Stimulated activated CD4-positive, alpha-beta T cell treated with anti-CD3 and anti-CD28 coated beads, Interleukin-12 subunit alpha, Interleukin-12 subunit beta, amount 100 ng/mL, for 48 hours (primary cell): ENCODE measurements at regions not wholly inside any gene's neighbourhood (a gene's known extent, or its start where the extent isn't known, plus 50 kb on each side); places are given as distances from the start of the nearest gene placed in this dataset.
"Not testable (repeated sequence)": the region's sequence is repeated elsewhere in the genome, so short reads cannot be mapped to it uniquely, and the experiment has no call there.

Experiments
- DNase-seq, 3 donors: peaks; one replicate each; pipeline ENCODE4 v3.0.0-alpha.2; 2020; ENCODE audit warnings: low read depth in 2 of 3, low spot score in 1 of 3

DNA sequence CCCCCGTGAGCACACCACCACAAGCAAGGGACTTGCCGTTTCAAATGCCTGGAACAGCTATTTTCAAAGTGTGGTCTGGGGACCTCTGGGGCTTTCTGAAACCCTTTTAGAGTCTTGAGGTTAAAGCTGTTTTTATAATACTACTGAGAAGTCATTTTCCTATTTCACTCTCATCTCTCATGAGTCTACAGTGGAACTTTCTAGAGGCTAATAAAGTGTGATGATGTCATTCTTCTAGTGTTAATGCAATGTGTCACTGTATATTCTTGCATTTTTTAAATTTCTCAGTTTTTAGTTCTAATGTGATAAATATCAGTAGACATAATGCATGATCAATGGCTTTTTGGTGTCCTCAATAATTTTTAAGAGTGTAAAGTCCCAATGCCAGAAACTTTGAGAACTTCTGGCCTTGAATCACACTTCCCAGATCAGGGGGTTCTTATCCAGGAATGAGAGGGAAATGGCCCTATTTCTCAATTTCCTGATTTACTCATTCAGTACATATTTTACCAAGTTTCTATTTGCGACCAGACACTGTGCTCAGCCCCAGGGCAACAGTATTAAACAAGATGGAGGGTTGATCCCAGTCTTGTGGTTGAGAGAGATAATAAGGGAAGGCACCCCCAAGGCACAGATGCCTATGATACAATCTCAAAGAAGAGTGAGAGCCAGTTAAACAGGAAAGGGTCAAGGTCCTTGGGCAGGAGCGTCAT lies 444.0 kb downstream of the HS3ST3B1 start:
- DNase-seq = no peak

DNA sequence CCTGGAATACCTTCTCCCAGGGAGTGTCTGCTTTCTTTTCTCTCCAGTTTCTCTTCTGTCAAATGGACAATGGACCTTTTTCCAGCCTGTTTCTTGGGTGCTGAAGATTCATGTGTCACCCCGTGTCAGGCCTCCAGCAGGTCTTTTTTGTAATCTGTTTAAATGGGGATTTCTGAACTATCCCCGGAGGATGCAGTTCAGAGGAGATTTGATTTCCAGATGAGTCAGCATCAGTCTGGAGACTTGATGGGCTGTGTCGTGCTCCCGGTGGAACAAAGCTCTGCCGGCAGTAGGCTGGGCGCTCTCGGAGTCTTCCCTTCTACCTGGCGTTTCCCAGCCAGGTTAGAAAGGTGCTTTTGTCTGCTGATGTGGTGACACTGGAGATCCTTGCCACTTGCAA lies 440.6 kb downstream of the HS3ST3B1 start:
- no peak for DNase-seq

DNA sequence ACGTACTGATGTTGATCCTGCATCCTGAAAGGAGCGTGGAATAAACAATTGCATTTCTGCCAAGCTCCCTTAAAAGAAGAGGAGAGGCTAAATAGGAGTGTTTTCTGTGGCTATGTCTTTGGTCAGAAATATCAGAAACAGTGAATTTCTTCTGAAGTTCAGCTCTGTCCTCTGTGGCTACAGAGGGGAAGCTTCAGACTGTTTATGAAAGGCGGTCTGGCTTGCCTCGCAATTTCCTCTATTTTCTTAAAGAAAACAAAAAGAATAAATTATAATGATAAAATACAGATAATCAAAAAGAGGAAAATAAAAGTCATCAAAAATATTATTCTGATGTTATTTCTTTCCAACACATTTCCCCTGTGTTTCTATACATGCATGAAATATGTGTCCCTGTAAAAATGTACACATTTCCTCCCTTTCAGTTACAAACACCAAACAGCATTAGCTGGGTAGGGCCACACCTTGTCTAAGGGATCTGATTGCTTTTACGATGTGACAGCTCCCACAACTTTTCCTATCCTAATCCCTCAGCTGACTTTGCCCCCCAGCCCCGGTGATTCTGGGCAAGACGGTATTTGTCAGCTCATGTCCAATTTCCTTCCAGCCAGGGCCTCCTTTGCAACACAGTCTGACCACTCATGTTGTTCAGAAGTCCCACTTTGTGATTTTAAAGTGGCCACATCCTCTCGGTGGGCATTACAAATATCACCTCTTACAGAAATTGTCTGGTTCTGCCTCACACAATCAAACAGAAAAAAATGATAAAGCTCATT lies 439.0 kb downstream of the HS3ST3B1 start:
- DNase-seq = no peak

DNA sequence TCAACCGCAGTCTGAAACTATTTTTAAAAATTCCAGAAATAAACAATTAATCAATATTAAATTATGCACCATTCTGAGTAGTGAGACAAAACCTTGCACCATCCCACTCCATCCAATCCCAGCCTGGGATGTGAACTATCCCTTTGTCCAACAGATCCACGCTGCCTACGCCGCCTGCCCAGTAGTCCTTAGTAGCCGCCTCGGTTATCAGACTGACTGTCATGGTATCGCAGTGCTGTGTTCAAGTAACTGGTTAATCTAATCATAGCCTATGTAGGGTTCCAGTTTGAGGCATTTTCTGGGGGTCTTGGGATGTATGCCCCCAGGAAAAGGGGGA lies 437.7 kb downstream of the HS3ST3B1 start:
- DNase-seq = no peak

DNA sequence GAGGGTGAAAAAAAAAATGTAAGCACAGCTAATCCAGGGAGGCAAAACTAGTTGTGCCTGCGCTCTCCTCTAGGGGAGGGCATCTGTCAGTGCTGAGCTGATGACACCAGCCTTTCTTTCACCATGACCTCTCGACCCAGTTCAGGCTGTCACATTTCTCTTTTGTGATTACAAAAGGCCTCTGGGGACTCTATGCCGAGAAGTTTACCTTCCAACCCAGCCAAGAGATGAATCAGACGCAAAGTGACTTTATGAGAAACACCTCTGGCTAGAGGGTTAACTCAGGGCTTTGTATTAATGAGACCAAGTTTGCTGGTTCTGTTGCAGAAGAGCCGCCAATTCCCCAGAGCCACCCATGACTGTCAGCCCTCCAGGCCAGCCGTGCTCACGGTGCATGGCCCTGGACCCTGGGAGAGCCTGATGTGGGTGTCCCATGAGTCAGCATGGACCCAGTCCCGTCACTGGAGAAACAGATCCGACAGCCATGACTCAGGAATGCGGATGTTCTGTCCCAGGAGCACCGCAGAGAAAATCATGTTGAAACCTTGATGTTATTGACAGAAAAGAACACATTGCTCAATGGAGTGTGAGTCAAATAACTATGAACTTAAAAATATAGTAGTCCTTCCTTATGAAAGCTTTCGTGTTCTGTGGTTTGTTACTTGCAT lies 437.2 kb downstream of the HS3ST3B1 start:
- DNase-seq = no peak

DNA sequence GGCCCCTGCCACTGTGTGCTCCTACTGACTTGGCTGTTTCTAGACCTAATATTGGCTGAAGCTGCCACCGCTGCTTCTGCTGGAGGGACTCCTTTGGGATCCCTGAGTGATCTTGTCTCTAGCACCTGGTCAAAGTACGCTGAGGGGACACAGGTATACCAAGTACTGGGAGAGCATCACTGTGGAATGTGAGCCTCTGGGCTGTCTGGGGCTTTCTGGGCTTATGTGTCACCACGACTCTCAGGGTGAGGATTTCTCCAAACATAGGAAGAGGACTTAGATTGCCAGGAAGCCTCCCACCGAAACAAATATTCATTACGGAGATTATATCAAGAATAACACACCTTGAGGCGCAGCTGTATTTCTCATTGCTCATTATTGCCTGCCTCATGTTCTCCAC lies 435.8 kb downstream of the HS3ST3B1 start:
- no peak for DNase-seq

DNA sequence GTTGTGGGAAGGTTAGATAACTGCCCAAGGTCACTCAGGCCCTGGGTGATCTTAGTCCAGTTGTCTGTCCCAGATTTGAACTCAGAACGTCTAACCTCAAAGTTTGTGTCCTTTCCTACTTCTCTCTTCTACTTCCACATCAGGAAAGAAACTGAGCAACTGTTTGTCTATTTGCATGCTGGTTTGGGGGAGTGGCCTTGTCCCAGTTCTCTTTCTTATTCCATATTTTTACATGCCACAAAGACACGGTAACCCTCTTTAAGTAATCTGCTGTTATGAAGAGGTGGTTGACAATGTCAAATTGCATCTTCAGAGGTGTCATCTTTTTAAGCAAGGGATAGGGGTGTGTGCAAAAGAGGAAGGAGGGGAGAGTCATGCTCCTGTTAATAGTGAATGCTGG lies 432.5 kb downstream of the HS3ST3B1 start:
- no peak for DNase-seq

DNA sequence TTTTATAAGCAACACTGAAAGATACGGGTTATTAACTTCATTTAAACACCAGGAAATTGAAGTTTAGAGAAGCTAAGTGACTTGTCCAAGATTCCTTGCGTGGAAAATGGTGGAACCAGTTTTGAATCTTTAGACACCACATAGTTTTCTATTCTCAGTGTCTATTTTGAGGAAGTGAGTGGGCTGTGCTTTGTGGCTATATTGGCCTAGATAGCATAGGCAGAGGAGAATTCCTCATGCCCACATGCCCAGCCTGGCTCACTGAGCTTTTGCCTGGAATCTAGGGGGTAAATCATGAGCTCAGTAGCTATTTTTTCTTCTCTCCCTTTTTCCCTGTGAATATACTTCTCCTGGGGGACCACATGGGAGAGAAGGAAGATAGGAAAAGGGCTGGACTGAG lies 431.3 kb downstream of the HS3ST3B1 start:
- no peak for DNase-seq

DNA sequence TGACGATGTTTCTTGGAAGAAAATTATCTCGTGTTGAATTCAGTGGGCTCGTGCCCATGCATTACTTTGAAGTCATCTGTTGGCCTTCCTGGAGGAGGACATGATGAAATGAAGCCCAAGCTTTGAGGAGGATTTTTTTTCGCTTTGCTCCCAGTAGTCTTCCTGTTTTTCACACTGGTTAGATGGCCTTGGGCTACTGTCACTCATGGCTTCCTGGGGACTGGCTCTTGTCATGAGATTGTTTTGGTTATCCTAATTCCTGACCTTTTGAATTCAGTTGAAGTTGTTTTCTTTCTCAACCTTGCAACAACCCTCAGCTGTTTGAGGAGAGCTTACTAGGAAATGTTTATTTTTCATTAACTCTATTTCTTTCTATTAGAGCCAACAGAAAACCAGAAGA lies 430.7 kb downstream of the HS3ST3B1 start:
- DNase-seq = no peak

DNA sequence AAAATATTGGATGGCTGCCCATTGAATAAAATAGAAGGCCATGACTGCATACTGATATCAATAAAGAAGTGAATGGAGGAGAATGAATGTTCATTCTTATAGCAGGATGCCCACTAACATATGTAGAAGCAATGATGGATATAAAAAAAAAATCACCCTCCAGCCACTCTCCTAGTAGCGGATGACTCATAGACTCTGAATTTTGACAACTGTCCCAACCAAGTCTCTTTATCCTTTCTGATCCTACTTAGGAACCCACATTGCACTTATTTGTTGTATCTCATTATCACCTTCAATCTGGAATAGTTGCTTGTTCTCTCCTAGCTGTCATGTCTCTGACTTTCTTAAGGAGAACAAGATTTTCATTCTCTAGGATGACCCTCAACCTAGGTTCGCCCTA lies 429.9 kb downstream of the HS3ST3B1 start:
- no peak for DNase-seq

DNA sequence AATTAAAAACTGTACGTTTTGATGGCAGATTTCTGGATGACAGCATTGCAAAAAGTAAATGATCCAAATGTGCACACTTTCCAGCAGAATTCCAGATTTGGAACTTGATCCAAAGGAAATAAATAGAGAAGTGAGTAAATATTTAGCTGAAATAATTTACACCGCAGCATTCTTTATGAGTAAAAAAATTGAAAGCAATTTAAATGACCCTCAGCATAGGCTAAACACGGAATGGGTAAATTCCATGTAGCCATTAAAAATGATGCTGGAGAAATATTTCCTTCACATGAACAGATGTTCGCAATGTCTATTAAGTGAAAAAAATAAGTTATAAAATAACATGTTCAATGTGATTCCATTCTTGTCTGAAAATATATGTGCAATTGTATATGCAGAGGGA lies 424.8 kb downstream of the HS3ST3B1 start:
- DNase-seq = no peak

DNA sequence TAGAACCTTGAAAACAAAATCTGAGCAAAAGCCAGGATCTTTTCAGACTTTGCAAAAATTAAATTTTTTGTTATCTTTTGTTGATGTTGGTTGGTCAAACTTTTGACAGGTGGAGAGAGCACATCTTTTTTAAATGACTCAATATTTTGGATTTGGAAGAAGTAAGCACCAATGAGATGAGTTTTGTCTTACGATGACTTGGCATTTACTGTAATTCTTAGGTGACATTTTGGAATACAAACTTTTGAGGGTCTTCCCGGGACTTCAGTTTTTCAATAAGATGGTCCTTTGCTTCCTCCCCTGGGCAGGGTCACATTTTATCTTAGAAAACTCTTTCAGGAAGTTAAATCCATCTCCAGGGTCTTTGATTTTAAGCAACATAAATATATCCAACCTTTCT lies 423.9 kb downstream of the HS3ST3B1 start:
- no peak for DNase-seq

DNA sequence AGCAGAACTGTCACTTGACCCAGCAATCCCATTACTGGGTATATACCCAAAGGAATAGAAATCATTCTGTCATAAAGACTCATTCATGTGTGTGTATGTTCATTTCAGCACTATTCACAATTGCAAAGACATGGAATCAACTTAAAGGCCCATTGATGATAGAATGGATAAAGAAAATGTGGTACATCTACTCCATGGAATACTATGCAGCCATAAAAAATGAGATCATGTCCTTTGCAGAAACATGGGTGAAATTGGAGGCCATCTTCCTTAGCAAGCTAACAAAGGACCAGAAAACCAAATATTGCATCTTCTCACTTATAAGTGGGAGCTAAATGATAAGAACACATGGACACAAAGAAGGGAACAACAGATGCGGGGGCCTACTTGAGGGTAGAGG lies 422.5 kb downstream of the HS3ST3B1 start:
- not testable (repeated sequence) for DNase-seq

DNA sequence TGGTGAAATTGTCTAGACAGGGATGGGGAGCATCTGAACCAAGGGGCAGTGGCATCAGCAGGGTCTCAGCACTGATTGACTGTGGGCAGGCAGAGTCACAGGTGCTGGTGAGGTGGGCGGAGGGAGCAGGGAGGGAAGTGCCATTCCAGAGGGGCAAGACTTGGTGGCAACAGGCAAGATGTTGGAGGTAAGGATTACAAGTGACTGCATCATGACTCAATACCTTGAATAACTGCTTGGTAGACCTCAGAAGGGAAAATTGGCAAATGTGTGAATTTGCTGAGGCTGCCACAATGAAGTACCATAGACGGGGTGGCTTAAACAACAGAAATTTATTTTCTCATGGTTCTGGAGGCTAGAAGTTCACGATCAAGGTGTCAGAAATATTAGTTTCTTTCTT lies 419.1 kb downstream of the HS3ST3B1 start:
- DNase-seq = no peak

DNA sequence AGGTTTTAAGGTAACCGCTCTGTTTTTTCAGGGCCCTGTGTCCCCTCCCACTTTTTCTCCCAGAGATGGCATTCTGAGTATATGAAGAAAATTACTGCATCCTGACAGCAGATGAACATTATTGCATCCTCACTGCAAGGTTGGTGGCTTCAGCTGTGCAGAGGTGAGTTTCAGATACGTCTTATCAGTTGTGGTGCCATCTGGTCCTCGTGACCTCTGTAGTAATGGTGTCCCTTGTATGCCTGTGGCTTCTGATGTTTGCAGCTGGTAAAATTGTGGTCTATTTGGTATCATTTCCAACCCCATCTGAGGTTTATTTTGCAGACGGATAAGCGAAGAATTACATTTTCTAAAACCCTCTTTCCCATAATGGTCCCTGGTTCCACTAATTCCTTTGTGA lies 417.0 kb downstream of the HS3ST3B1 start:
- no peak for DNase-seq

DNA sequence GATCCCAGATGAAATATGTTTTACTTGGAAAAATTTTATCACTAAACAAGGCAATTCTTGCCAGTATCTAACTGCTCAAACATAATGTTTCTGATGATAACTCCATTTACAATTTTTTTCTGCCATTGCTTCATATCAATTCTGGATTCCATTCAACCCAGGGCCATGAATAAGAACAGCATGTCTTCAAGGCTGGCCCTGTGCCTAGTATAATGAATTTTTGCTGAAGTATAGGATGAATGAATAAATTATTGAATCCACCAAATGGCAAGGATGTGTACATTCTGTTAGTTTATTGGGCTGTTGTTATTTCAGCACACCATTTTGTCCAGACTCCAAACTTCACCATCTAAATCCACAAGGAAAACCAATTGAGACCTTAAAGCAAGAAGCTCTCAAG lies 414.7 kb downstream of the HS3ST3B1 start:
- no peak for DNase-seq

DNA sequence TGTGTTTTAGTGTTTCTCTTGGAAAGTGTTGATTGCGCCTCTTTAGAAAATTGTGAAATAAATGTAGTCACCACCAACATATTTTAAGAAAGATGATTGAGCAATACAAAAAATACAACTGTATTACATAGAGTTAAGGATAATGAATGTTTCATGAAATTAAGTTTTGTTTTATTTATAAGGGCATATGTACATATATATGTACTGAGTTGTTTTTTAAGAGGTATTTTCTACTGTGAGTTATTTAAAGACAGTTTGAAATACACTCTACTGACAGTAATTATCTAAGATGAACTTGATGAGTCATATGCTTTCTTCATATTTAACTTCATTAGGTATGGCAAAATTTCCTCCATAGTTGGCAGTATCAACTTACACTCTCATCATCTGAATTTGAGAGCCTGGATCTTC lies 411.7 kb downstream of the HS3ST3B1 start:
- no peak for DNase-seq

DNA sequence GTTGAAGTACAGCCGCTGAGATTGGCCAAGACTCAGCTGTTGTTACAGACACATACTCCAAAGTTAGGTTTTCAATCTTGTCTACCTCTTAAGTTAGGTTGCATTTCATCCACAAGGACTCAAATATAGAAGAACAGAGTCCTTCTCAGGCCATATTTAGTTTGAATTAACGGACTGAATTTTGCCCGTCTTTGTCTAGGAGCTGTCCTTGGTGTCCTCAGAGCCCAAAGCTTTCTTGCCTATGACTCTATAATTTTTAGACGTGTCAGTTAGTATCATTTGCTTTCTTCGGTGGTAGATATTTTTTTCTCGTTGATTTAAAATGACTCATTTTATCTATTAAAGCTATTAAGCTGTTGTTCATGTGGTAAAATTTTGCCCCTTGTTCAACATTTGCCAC lies 403.2 kb downstream of the HS3ST3B1 start:
- DNase-seq = no peak

DNA sequence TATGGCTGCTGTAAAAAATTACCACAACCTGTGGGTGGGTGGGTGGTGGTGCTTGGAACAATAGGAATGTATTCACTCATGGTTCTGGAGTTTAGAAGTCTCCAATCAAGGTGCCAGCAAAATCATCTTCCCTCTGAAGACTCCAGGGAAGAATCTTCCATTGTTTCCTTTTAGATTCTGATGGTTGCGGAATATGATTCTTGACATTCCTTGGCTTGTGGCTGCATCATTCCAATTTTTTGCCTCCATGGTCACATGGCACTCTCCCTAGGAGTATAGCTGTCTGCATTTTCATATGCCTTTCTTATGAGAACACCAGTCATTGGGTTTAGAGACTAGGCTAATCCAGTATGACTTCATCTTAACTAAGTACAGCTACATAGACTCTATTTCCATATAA lies 401.0 kb downstream of the HS3ST3B1 start:
- no peak for DNase-seq

DNA sequence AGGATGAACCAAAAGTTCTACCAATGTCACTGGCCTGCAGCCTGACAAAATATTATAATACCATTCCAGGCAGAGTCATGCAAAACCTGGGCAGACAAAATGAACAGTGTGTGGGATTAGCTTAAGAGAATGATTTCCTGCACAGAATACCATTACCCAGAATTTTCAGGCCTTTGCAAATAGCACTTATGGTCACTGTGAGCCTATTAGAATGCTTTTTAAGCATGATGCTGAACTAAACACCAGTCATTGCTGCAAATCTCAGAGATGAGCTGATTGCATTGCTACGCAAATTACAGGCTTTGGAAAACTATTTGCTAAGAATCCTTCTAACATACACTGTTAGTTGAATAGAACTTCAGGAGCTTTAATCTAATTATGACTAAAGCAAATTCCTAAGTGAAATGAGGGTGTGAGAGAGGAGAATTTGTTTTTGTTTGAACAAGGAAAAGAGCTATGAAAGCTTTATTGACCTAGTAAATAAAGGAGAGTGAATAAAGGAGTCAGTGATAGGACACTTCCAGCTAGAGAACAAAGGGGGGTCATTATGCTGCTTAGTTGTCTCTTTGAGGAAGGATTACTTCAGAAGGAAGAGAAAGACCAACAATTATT lies 398.8 kb downstream of the HS3ST3B1 start:
- no peak for DNase-seq

DNA sequence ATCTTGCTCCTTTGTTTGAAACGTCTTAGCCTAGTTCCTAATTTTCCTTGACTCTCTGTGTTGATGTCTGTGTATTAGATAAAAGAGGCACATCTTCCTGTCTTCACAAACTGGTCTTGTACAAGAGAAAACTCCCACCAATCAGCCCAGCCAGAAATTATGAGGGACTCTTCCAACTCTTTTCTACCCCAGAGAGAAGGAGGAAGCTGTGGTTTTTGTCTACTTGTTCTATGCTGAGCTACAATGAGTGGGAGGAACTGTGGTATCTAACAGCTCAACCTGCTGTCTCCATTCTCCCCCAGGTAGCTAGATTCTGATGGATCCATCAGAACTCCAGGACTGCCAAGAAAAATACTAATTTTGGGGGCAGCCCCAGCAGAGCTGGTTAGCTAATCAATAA lies 392.5 kb downstream of the HS3ST3B1 start:
- no peak for DNase-seq

DNA sequence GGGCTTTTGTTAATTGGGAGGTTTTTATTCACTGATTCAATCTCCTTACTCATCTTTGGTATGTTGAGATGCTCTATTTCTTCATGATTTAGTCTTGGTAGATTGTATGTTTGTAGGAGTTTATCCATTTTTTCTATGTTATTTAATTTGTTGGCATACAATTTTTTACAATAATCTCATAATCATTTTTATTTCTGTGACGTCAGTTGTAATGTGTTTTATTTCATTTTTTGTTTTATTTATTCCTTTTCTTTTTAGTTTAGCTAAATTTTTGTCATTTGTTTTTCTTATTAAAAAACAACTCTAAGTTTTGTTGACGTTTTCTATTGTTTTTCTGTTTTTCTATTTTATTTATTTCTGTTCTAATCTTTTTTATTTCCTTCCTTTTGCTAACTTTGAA lies 389.8 kb downstream of the HS3ST3B1 start:
- no peak for DNase-seq
